CD4-positive, alpha-beta T cell treated with Interleukin-6 at 100 ng/mL for 8 hours (primary cell): ENCODE measurements at regions not wholly inside any gene's neighbourhood (a gene's known extent, or its start where the extent isn't known, plus 50 kb on each side); places are given as distances from the start of the nearest gene placed in this dataset.

Experiments used
- DNase-seq: peaks from one replicate; pipeline ENCODE4 v3.0.0-alpha.2; 2020; ENCODE audit warnings: mixed read lengths, low spot score

DNA sequence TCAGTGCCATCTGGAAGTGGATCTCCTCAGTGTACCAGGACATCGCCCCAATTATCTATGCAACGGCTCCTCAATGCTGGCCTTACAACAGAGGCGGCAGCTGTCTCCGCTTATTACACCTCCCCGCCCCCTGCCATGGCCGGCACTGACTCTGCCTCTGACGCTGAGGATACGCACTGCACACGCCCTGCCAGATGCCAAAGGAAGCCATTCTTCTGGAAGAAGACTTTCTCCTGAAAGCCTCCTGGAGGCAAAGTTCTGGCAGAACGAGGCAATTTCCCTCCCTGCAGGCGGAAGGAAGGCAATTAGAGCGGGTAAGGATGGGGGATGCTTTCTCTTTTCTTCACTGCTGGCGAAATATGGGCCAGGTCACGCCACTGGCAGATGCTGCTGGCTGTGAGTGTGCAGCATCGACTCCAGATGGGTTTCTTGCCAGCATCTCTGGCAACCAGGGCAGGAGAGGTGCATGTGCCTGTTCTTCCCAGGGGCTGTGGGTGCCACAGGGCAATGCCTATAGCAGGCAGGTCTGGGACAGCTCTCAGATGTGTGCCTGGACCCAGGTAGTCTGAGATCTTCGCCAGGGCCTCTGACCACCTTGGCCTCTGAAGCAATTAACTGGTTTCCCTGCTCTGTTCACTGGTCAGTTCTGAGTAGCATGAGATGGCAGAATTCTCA, 62.2 kb upstream of the MRPS22 start:
- no peak for DNase-seq

DNA sequence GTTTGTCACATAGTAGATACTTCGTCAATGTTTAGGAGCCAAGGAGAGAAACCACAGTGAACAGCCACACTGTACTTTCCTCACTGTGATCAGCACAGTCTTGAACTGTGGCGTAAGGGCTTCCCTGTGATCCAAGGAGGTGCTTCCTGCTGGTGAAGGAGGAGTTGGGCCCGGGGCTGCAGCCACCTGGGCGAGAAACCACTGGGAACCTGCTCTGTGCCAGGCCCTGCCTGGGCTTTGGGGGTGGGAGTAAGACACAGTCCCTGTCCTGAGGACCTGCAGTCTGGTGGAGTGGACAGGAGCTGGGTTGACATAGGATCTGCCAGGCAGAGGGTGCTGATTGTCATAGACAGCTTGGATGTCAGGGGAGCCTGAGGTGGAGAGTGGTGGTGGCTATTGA, 60.5 kb upstream of the MRPS22 start:
- no peak for DNase-seq

DNA sequence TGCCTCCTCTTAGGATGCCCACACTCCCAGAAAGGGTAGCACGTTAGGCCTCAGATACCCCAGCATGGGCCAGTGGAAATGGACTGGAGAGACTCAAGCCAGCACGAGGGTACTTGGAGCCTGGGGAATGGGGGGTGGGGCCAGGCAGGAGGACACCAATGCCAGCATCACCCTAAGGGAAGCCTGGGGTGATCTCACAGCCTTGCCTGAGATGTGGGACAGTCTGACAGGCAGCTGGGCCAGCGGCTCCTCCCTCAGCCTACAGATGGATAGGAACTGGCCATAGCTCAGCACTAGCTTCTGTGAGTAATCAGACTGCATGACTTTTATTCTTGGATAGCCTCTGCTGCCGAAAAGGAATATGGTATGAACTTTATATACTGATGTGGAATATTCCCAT, 59.6 kb upstream of the MRPS22 start:
- DNase-seq = no peak

GRCh38 chr3:139285691-139286090, 58.1 kb upstream of the MRPS22 start:
- no peak for DNase-seq

- no peak for DNase-seq
These were observed 57.6 kb upstream of the MRPS22 start for GRCh38 chr3:139286241-139286640.

GRCh38 chr3:139286825-139287224, 57.0 kb upstream of the MRPS22 start:
- DNase-seq = no peak

DNA sequence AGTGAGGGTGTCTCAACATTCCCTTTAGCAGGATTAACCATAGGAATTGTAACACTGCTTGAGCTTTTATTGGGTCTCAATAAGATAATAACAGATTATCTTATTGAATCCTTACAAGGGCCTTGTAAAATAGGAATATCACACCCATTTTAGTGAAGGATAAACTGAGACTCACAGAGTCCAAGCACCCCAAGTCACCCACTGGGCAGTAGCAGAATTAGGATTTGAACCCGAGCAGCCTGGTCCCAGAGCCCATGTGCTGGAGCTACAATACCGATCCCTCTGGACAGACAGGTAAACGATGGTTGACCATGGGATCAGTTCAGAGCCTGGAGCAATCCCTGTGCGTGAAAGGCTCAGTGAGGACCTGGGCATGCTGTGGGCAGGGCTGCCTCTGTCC, 56.3 kb upstream of the MRPS22 start:
- no peak for DNase-seq

- DNase-seq = no peak
These were observed 55.5 kb upstream of the MRPS22 start for GRCh38 chr3:139288266-139288821.

- DNase-seq = no peak
These were observed 53.8 kb upstream of the MRPS22 start for GRCh38 chr3:139289860-139290524.

DNA sequence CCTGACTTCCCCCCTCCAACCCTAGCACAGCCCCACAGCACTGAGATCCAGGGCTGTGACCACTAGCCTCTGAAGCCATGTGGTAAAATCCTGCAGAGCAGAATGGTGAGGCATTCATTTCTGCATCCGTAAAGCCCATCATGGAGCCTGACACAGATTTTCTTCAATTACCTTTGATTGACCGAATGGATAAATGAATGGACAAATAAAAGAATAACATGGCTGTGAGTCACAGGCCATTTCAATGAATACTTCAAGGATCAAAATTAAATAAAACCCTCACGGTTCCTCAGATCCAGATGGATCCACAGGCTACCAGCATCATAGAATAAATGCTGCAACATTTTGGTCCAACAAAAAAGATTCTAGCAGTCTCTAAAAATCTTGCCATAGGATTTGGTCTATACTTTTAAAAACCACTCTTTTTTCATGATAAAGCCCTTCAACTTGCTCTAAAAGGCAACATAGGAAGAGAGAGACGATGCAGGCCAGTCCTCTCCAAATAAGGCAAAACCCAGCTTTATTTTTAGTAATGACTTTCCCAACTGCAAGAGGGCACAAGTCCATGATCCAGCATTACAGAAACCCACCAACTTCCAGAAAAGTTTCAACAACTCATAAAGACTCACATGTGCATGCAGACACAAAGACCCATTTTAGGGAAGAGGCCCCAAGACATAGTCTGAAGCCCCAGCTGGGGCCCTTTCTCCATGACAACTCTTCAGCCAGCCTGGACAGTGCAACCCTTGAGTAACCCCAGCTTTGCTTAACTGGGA, 52.4 kb upstream of the MRPS22 start:
- no peak for DNase-seq

GRCh38 chr3:139292192-139292591, 51.6 kb upstream of the MRPS22 start:
- no peak for DNase-seq

DNA sequence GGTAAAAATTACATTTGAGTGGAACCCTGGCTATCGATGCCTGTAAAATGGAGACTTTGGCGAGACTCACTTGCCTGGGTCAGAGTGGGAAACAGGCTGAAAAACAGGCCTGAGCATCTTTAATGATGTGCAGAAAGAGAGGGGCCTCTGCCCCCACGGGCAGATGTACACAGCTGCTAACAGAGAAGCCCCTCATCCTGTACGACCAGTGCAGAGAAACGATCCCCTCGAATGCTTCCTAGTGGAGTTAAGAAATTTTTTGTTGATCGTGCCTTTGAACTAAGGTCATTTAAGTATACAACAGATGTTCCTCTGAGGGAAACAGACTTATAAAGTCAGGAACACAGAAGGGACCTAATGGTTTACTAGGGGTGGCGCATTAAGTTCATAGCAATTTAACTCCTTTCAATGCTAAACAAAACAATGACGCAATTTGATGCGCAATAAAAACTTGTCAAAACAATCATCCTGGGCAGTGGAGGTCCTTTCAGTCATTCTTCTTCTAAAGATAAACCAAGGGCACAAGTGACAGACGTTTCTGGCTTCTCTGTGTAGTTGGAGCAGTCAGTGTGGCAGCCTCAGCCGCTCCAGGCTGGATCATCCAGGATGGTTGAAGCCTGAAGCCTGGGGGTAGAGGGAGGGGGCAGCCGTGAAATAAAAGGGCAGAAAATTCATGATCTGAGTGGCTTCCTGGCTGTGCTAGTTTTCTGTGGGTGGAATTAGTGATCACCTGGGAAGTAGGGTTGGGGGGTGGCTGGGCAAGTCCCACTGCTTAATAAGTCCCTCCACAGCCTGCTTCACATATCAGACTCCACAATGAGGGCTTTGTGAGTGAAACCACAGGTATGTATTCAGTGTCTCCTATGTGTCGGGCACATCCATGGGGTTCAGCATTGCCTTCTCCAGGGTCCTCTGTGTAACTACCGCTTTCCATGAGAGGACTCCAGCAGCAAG, 50.8 kb upstream of the MRPS22 start:
- no peak for DNase-seq

DNA sequence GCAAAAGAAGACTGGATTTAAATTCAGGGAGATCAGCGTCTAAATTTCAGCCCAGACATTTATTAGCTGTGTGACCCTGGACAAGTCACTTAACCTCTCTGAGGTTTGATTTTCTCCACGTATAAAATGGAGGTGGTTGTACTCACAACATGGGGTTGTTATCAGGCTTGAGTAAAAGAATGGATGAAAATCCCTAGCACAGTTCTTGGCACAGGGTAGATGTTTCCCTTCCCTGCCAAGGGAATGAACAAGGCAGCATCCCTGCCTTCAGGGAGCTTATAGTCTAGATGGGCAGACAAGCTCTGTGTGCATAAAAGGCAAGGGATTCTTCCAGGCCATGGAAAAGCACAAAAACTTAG, 50.2 kb upstream of the MRPS22 start:
- DNase-seq = no peak
